ENCODE measurements at regions not wholly inside any gene's neighbourhood (a gene's known extent, or its start where the extent isn't known, plus 50 kb on each side); places are given as distances from the start of the nearest gene placed in this dataset.
"Not testable (repeated sequence)": the region's sequence is repeated elsewhere in the genome, so short reads cannot be mapped to it uniquely, and the experiment has no call there.

DNA sequence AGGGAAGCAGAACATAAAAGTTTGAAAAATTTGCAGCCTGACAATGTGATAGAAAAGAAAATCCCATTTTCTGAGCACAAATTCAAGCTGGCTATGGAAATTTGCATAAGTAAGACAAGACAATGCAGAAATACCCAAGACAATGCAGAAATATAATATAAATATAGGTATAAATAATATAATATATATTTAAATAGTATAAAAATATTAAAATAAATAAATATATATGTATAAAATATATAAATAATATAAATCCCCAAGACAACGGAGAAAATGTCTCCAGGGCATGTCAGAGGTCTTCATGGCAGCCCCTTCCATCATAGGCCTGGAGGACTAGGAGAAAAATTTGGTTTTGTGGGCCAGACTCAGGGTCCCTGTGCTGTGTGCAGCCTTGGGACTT, 125.0 kb upstream of the AADAT start:
- no peaks in the 10 kb centered on the region for H3K27me3 Mint-ChIP-seq (ENCODE audit: unreplicated experiment)
- no peak overlapping the region for H3K4me3 Mint-ChIP-seq (ENCODE audit: unreplicated experiment)
- no peak overlapping the region for H3K27ac Mint-ChIP-seq (ENCODE audit: unreplicated experiment)
- no peaks in the 10 kb centered on the region for H3K4me1 Mint-ChIP-seq (ENCODE audit: unreplicated experiment)
- no peaks in the 10 kb centered on the region for H3K36me3 Mint-ChIP-seq (ENCODE audit: unreplicated experiment)
- peaks cover 28% of the 10 kb centered on the region for H3K9me3 Mint-ChIP-seq (ENCODE audit: unreplicated experiment)
- no peak for DNase-seq (ENCODE audit: extremely low spot score, unreplicated experiment)
- TF ChIP-seq, protein P1, sequence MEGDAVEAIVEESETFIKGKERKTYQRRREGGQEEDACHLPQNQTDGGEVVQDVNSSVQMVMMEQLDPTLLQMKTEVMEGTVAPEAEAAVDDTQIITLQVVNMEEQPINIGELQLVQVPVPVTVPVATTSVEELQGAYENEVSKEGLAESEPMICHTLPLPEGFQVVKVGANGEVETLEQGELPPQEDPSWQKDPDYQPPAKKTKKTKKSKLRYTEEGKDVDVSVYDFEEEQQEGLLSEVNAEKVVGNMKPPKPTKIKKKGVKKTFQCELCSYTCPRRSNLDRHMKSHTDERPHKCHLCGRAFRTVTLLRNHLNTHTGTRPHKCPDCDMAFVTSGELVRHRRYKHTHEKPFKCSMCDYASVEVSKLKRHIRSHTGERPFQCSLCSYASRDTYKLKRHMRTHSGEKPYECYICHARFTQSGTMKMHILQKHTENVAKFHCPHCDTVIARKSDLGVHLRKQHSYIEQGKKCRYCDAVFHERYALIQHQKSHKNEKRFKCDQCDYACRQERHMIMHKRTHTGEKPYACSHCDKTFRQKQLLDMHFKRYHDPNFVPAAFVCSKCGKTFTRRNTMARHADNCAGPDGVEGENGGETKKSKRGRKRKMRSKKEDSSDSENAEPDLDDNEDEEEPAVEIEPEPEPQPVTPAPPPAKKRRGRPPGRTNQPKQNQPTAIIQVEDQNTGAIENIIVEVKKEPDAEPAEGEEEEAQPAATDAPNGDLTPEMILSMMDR (IDR thresholded peaks at IDR 0.05), result no peak

DNA sequence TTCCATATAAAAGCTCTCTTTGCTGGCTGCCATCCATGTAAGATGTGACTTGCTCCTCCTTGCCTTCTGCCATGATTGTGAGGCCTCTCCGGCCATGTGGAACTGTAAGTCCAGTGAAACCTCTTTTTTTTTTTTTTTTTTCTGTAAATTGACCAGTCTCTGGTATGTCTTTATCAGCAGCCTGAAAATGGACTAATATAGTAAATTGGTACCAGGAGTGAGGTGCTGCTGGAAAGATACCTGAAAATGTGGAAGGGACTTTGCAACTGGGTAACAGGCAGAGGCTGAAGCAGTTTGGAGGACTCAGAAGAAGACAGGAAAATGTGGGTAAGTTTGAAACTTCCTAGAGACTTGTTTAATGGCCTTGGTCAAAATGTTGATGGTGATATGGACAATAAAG, 124.3 kb upstream of the AADAT start:
- Mint-ChIP-seq H3K9me3 (ENCODE audit: unreplicated experiment) (peaks cover 24% of the 10 kb centered on the region), H3K4me1 (ENCODE audit: unreplicated experiment) (no peaks in the 10 kb centered on the region), H3K27ac (ENCODE audit: unreplicated experiment) (no peak overlapping the region), H3K4me3 (ENCODE audit: unreplicated experiment) (no peak overlapping the region), H3K27me3 (ENCODE audit: unreplicated experiment) (no peaks in the 10 kb centered on the region), H3K36me3 (ENCODE audit: unreplicated experiment) (no peaks in the 10 kb centered on the region)
- TF ChIP-seq, protein P1 (IDR thresholded peaks at IDR 0.05), result no peak
- no peak for DNase-seq (ENCODE audit: extremely low spot score, unreplicated experiment)

DNA sequence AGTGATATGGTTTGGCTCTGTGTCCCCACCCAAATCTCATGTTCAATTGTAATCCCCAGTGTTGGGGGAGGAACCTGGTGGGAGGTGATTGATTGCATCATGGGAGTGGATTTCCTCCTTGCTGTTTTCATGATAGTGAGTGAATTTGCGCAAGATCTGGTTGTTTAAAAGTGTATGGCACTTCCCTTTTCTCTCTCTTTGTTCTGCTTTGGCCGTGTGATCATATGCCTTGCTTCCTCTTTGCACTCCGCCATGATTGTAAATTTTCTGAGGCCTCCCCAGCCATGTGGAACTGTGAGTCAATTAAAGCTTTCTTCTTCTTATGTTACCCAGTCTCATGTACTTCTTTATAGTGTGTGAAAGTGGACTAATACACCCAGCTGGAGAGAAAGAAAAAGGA, 113.0 kb upstream of the AADAT start:
- no peak for DNase-seq (ENCODE audit: extremely low spot score, unreplicated experiment)
- Mint-ChIP-seq H3K27ac (ENCODE audit: unreplicated experiment) (no peak overlapping the region), H3K4me1 (ENCODE audit: unreplicated experiment) (no peaks in the 10 kb centered on the region), H3K4me3 (ENCODE audit: unreplicated experiment) (no peak overlapping the region), H3K27me3 (ENCODE audit: unreplicated experiment) (no peaks in the 10 kb centered on the region), H3K36me3 (ENCODE audit: unreplicated experiment) (no peaks in the 10 kb centered on the region), H3K9me3 (ENCODE audit: unreplicated experiment) (peaks cover 14% of the 10 kb centered on the region)
- TF ChIP-seq, protein P1 (IDR thresholded peaks at IDR 0.05), result no peak

DNA sequence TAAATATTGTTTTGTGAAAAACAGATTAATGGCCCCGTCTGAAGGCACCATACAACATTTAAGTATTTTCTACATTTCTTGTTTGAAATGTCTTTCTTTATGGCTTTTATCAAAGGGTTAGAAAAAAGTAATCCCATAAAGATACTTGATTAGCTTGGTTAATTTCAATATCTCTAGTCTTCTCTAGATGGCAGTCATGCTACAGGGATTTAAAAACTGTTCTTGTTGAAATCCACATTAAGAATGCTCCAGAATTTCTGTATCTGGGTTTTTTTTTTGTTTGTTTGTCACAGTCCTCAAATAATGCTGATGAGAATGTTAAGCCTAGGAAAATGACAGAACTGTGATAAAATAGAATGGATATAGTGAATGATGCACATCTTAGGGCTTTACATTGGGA, 109.0 kb upstream of the AADAT start:
- Mint-ChIP-seq H3K27me3 (ENCODE audit: unreplicated experiment) (no peaks in the 10 kb centered on the region), H3K9me3 (ENCODE audit: unreplicated experiment) (peaks cover 12% of the 10 kb centered on the region), H3K27ac (ENCODE audit: unreplicated experiment) (no peak overlapping the region), H3K36me3 (ENCODE audit: unreplicated experiment) (no peaks in the 10 kb centered on the region), H3K4me3 (ENCODE audit: unreplicated experiment) (no peak overlapping the region), H3K4me1 (ENCODE audit: unreplicated experiment) (no peaks in the 10 kb centered on the region)
- DNase-seq (ENCODE audit: extremely low spot score, unreplicated experiment), result no peak
- TF ChIP-seq, protein P1 (IDR thresholded peaks at IDR 0.05), result peak; percentile 24

DNA sequence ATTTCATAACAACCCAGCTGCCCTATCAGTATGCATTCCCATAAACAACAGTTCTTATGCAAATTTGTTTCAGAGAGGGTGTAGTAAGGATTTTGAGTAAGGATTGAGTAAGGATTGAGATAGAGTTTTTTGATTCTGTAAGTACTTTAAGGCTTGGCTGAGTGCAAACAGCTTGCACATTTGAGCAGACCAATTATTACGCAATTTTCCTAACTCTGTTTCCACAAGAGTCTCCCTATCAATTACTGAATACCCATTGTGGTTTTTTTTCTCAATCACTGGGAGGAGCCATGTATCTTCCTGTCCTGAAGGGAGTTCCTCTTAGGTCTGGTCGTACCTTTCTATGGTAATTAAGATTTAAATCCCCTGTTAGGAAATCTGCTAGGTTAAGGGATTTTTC, 105.0 kb upstream of the AADAT start:
- H3K27me3 Mint-ChIP-seq (ENCODE audit: unreplicated experiment); H3K36me3 Mint-ChIP-seq (ENCODE audit: unreplicated experiment); H3K9me3 Mint-ChIP-seq (ENCODE audit: unreplicated experiment); DNase-seq (ENCODE audit: extremely low spot score, unreplicated experiment); H3K4me3 Mint-ChIP-seq (ENCODE audit: unreplicated experiment); H3K4me1 Mint-ChIP-seq (ENCODE audit: unreplicated experiment); H3K27ac Mint-ChIP-seq (ENCODE audit: unreplicated experiment): not testable (repeated sequence)

DNA sequence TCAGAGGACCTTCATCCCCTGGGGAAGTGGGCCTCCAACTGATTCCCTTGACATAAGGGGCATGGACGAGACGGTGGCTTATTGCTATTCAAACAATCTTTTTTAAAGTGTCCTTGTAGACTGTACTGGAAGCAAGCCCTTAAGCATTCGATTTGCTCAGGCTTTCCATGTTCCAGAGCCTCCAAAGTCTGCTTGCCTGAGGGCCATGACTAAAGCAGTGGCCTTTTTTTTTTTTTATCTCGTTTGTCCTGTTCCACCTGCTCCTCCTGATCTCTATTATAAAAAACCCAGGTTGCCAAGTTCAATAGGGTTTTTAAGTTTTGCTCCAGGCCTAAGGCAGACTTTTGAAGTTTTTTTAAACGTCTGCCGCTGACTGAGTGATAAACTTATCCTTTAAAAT, 103.7 kb upstream of the AADAT start:
- H3K36me3 Mint-ChIP-seq (ENCODE audit: unreplicated experiment), result no peaks in the 10 kb centered on the region
- no peaks in the 10 kb centered on the region for H3K27me3 Mint-ChIP-seq (ENCODE audit: unreplicated experiment)
- TF ChIP-seq, protein P1 (IDR thresholded peaks at IDR 0.05), result no peak
- no peak overlapping the region for H3K4me3 Mint-ChIP-seq (ENCODE audit: unreplicated experiment)
- no peaks in the 10 kb centered on the region for H3K4me1 Mint-ChIP-seq (ENCODE audit: unreplicated experiment)
- no peaks in the 10 kb centered on the region for H3K9me3 Mint-ChIP-seq (ENCODE audit: unreplicated experiment)
- no peak overlapping the region for H3K27ac Mint-ChIP-seq (ENCODE audit: unreplicated experiment)
- no peak for DNase-seq (ENCODE audit: extremely low spot score, unreplicated experiment)
